AG09319 (cell line): ENCODE measurements at regions not wholly inside any gene's neighbourhood (a gene's known extent, or its start where the extent isn't known, plus 50 kb on each side); places are given as distances from the start of the nearest gene placed in this dataset.
"Not testable (repeated sequence)": the region's sequence is repeated elsewhere in the genome, so short reads cannot be mapped to it uniquely, and the experiment has no call there.

Source experiments
- DNase-seq: peaks from one replicate; pipeline ENCODE4 v3.0.0-alpha.2; 2010; ENCODE audit warnings: low read depth; ENCODE audit errors: extremely low read depth
- TF ChIP-seq, protein P1 (sequence below): IDR thresholded peaks from 2 replicates; pipeline ENCODE4 v1.5.1; 2011; ENCODE audit warnings: low read depth, mild to moderate bottlenecking, inconsistent platforms, low read length, moderate library complexity

DNA sequence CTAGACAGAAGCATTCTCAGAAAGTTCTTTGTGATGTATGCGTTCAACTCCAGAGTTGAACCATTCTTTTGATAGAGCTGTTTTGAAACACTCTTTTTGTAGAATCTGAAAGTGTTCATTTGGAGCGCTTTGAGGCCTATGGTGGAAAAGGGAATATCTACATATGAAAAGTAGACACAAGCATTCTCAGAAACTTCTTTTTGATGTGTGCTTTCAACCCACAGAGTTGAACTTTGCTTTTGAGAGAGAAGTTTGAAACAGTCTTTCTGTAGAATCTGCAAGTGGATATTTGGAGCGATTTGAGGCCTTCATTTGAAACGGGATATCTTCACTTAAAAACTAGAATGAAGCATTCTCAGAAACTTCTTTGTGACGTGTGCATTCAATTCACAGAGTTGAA is 582.6 kb upstream of the ZNF337 start:
- TF ChIP-seq, protein P1, sequence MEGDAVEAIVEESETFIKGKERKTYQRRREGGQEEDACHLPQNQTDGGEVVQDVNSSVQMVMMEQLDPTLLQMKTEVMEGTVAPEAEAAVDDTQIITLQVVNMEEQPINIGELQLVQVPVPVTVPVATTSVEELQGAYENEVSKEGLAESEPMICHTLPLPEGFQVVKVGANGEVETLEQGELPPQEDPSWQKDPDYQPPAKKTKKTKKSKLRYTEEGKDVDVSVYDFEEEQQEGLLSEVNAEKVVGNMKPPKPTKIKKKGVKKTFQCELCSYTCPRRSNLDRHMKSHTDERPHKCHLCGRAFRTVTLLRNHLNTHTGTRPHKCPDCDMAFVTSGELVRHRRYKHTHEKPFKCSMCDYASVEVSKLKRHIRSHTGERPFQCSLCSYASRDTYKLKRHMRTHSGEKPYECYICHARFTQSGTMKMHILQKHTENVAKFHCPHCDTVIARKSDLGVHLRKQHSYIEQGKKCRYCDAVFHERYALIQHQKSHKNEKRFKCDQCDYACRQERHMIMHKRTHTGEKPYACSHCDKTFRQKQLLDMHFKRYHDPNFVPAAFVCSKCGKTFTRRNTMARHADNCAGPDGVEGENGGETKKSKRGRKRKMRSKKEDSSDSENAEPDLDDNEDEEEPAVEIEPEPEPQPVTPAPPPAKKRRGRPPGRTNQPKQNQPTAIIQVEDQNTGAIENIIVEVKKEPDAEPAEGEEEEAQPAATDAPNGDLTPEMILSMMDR = no peak

GRCh38 chr20:26277339-26277738 is 580.7 kb upstream of the ZNF337 start:
- TF ChIP-seq, protein P1 = no peak
- no peak for DNase-seq

More for the DNA sequence above, 582.6 kb upstream of the ZNF337 start:
- DNase-seq = no peak

DNA sequence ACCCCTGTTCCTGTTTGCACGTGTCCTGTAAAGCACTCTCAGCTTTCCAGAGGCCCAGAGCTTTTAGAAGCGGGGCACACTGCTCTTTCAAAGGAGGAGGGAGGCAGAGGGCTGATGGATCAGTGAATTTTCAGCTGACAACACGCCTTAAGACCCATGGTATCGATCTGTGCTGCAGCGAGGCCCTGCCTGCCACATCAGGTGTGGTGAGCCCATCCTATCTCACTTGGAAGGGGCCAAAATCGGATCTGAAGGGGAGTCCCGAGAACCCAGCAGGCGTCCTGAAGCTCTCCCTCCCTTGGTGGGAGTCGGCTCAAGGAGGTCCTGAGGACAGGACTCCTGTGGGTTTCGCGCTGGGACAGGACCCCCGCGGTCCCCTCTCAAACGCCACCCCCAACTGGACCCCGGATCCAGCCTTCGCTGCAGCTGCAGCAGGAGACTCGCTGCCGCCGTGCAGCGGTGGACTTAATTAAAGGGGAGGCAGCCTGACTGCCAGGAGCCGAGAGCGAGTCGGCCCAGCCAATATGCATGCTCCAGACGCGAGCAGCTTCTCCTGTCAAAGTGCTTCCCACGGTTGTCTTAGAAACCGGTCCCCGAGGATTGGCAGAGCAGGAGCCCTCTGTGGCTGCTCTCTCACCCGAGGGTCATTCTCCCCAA is 580.0 kb upstream of the ZNF337 start:
- DNase-seq = no peak
- TF ChIP-seq, protein P1 = no peak

GRCh38 chr20:26268762-26269161 is 572.1 kb upstream of the ZNF337 start:
- DNase-seq = not testable (repeated sequence)

DNA sequence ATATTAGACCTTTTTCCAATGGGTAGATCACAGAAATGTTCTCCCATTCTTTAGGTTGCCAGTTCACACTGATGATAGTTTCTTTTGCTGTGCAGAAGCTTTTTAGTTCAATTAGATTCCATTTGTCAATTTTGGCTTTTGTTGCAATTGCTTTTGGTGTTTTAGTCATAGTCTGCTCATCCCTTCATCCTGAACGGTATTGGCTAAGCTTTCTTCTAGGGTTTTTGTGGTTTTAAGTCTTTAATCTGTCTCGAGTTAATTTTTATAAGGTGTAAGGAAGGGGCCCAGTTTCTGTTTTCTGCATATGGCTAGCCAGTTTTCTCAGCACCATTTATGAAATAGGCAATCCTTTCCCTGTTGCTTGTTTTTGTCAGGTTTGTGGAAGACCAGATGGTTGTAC is 564.3 kb upstream of the ZNF337 start:
- DNase-seq = not testable (repeated sequence)

- DNase-seq = not testable (repeated sequence)
These were observed 555.8 kb upstream of the ZNF337 start for GRCh38 chr20:26252311-26252975.

DNA sequence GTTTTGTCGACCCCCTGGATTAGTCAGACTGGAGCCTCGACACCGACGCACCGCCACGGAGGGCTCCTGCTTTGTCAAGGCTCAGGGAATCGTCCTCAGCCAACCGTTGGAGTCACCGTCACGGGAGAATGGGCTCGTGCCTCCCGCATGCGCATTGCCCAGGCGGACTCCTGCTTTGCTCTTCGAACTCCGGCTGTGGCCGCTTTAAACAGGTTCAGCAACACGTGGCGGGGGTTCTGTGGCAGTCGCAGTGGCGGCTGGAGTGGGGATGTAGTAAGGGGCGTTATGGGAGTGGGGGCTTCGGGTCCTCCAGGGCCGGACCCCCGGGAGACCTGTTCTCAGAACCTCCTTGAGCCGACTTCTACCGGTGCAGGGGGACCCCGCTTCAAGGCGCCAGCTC is 554.7 kb upstream of the ZNF337 start:
- not testable (repeated sequence) for DNase-seq

GRCh38 chr20:26250249-26251114 is 553.8 kb upstream of the ZNF337 start:
- DNase-seq = not testable (repeated sequence)

GRCh38 chr20:26243731-26244130 is 547.1 kb upstream of the ZNF337 start:
- DNase-seq = no peak
- TF ChIP-seq, protein P1 = no peak

DNA sequence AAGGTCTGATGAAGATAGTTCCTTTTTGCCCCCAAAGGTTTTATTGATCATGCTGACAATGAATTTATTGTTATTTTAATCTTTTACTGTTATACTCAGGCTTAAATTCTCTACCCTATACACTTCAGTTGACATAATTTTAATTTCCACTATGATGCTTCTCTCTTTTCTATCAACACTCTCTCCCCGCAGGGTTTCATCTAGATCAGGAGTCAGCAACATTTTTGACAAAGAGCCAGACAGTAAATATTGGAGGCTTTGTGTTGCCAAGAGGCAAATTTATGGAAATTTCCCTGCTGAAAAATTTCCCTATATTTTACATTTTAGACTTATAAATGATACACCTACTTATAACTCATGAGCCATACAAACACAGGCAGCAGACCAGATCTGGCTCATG is 524.0 kb upstream of the ZNF337 start:
- DNase-seq = not testable (repeated sequence)

- DNase-seq = not testable (repeated sequence)
These were observed 522.9 kb upstream of the ZNF337 start for GRCh38 chr20:26219546-26219945.
